ENCODE measurements at regions not wholly inside any gene's neighbourhood (a gene's known extent, or its start where the extent isn't known, plus 50 kb on each side); places are given as distances from the start of the nearest gene placed in this dataset.
A peak's percentile ranks its signal among the peaks of the same experiment; 100 is the strongest.

GRCh38 chr15:96270581-96271172, 59.8 kb upstream of the NR2F2 start:
- TF ChIP-seq ZNF565 (CRISPR knock-in tag; conservative IDR thresholded peaks at IDR 0.05; ENCODE audit: low read depth), result no peak
- TF ChIP-seq, protein P1, sequence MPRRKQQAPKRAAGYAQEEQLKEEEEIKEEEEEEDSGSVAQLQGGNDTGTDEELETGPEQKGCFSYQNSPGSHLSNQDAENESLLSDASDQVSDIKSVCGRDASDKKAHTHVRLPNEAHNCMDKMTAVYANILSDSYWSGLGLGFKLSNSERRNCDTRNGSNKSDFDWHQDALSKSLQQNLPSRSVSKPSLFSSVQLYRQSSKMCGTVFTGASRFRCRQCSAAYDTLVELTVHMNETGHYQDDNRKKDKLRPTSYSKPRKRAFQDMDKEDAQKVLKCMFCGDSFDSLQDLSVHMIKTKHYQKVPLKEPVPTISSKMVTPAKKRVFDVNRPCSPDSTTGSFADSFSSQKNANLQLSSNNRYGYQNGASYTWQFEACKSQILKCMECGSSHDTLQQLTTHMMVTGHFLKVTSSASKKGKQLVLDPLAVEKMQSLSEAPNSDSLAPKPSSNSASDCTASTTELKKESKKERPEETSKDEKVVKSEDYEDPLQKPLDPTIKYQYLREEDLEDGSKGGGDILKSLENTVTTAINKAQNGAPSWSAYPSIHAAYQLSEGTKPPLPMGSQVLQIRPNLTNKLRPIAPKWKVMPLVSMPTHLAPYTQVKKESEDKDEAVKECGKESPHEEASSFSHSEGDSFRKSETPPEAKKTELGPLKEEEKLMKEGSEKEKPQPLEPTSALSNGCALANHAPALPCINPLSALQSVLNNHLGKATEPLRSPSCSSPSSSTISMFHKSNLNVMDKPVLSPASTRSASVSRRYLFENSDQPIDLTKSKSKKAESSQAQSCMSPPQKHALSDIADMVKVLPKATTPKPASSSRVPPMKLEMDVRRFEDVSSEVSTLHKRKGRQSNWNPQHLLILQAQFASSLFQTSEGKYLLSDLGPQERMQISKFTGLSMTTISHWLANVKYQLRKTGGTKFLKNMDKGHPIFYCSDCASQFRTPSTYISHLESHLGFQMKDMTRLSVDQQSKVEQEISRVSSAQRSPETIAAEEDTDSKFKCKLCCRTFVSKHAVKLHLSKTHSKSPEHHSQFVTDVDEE (CRISPR knock-in tag; IDR thresholded peaks at IDR 0.05), result no peak
- no peak for TF ChIP-seq ZFP30 (CRISPR knock-in tag; IDR thresholded peaks at IDR 0.05)
- TF ChIP-seq CSDC2 (CRISPR knock-in tag; IDR thresholded peaks at IDR 0.05), result no peak
- no peak for TF ChIP-seq PATZ1 (CRISPR knock-in tag; IDR thresholded peaks at IDR 0.05; ENCODE audit: borderline replicate concordance)
- TF ChIP-seq, protein P2, sequence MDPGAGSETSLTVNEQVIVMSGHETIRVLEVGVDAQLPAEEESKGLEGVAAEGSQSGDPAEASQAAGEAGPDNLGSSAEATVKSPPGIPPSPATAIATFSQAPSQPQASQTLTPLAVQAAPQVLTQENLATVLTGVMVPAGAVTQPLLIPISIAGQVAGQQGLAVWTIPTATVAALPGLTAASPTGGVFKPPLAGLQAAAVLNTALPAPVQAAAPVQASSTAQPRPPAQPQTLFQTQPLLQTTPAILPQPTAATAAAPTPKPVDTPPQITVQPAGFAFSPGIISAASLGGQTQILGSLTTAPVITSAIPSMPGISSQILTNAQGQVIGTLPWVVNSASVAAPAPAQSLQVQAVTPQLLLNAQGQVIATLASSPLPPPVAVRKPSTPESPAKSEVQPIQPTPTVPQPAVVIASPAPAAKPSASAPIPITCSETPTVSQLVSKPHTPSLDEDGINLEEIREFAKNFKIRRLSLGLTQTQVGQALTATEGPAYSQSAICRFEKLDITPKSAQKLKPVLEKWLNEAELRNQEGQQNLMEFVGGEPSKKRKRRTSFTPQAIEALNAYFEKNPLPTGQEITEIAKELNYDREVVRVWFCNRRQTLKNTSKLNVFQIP (CRISPR knock-in tag; IDR thresholded peaks at IDR 0.05; ENCODE audit: borderline replicate concordance, low read depth), result no peak
- TF ChIP-seq ZFP3 (CRISPR knock-in tag; IDR thresholded peaks at IDR 0.05), result no peak
- no peak for TF ChIP-seq ZNF70 (CRISPR knock-in tag; IDR thresholded peaks at IDR 0.05)
- no peak for TF ChIP-seq PPARA (CRISPR knock-in tag; IDR thresholded peaks at IDR 0.05; ENCODE audit: borderline replicate concordance)
- TF ChIP-seq GLIS3 (CRISPR knock-in tag; IDR thresholded peaks at IDR 0.05), result no peak
- no peak for TF ChIP-seq SNAI2 (CRISPR knock-in tag; IDR thresholded peaks at IDR 0.05)
- TF ChIP-seq, protein P3, sequence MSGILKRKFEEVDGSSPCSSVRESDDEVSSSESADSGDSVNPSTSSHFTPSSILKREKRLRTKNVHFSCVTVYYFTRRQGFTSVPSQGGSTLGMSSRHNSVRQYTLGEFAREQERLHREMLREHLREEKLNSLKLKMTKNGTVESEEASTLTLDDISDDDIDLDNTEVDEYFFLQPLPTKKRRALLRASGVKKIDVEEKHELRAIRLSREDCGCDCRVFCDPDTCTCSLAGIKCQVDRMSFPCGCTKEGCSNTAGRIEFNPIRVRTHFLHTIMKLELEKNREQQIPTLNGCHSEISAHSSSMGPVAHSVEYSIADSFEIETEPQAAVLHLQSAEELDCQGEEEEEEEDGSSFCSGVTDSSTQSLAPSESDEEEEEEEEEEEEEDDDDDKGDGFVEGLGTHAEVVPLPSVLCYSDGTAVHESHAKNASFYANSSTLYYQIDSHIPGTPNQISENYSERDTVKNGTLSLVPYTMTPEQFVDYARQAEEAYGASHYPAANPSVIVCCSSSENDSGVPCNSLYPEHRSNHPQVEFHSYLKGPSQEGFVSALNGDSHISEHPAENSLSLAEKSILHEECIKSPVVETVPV (CRISPR knock-in tag; IDR thresholded peaks at IDR 0.05), result no peak
- no peak for TF ChIP-seq TCF4 (CRISPR knock-in tag; IDR thresholded peaks at IDR 0.05; ENCODE audit: borderline replicate concordance)
- no peak for TF ChIP-seq ZNF8 (CRISPR knock-in tag; IDR thresholded peaks at IDR 0.05)
- TF ChIP-seq ISL1 (CRISPR knock-in tag; IDR thresholded peaks at IDR 0.05), result no peak
- ATAC-seq, result no peak

- TF ChIP-seq ZNF565 (CRISPR knock-in tag; conservative IDR thresholded peaks at IDR 0.05; ENCODE audit: low read depth), result no peak
- no peak for ATAC-seq
Observed at GRCh38 chr15:96272427-96272826, 58.1 kb upstream of the NR2F2 start.

DNA sequence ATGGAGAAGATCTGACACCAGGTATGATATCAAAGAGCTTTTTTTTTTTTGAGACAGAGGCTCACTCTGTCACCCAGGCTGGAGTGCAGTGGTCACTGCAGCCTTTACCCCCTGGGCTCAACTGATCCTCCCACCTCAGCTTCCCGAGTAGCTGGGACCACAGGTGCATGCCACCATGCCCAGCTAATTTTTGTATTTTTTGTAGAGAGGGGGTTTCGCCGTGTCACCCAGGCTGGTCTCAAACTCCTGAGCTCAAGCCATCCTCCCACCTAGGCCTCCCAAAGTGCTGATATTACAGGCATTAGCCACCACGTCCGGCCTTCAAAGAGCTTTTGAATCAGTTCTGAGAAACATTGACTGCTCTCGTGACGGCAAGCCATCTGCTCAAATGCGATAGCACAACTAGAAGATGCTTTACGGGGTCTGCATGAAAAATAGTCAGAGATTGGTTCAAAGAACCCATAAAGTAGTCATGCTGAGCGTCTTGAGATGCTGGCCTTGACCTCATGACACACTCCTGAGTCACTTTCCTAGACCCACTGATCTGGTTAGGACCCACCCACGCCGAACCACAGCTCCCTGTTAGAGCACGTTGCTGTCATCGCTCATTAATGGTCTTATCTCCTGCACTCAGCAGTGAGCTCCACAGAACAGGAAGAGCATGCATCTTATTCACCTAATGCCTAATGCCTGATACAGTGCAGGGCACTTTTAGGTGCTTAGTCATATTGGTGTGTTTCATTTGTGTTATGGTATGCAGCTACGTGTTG, 57.0 kb upstream of the NR2F2 start:
- TF ChIP-seq ZNF70 (CRISPR knock-in tag; IDR thresholded peaks at IDR 0.05) (no peak), ISL1 (CRISPR knock-in tag; IDR thresholded peaks at IDR 0.05) (peak; percentile 85), TOX (CRISPR knock-in tag; IDR thresholded peaks at IDR 0.05; ENCODE audit: borderline replicate concordance) (peak; percentile 59; the same call in 1 of the 2 replicates), OSR1 (CRISPR knock-in tag; IDR thresholded peaks at IDR 0.05) (no peak)
- peak; percentile 91 for ATAC-seq

DNA sequence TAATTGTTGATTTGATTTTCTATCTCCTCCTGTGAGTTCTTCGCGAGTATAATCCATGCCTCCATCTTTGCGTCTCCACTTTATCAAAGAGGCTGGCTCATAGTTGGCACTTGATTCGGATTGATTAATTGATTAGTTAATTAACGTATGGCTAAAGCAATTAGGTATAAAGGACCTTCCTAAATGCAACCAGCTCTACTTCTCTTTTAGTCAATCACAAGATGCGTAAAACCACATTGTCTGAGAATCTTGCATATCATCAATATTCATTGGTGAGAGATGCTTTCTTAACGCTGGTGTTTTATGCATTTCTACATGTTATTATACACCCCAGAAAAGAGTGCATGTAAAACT, 56.4 kb upstream of the NR2F2 start:
- no peak for ATAC-seq
- no peak for TF ChIP-seq ZC3H10 (CRISPR knock-in tag; IDR thresholded peaks at IDR 0.05)

GRCh38 chr15:96274698-96275097, 55.8 kb upstream of the NR2F2 start:
- ATAC-seq, result peak; percentile 22; the same call in 1 of the 3 replicates
- TF ChIP-seq ISL1 (CRISPR knock-in tag; IDR thresholded peaks at IDR 0.05), result peak; percentile 40; the same call in 1 of the 2 replicates
- no peak for TF ChIP-seq PATZ1 (CRISPR knock-in tag; IDR thresholded peaks at IDR 0.05; ENCODE audit: borderline replicate concordance)

Data from SK-N-SH treated with all-trans-retinoic acid at 6 μM for 48 hours (cell line).